Adrenal gland (tissue), 5 donors: ENCODE measurements at regions not wholly inside any gene's neighbourhood (a gene's known extent, or its start where the extent isn't known, plus 50 kb on each side); places are given as distances from the start of the nearest gene placed in this dataset.

Experiments used
- POLR2A ChIP-seq, 2 donors: fragments of 450-650 bp; IDR thresholded peaks; one replicate each; pipeline ENCODE4 v1.6.1; 2017; ENCODE audit warnings: antibody characterized with exemption in 2 of 2, mild to moderate bottlenecking in 2 of 2, moderate library complexity in 1 of 2
- TF ChIP-seq, protein P1 (sequence below), 6 experiments: fragments of 450-650 bp in 4 of 6; fragments of 200-600 bp in 2 of 6; sonication (generic) in 1 of 6; IDR thresholded peaks; 1 replicate in 5 of 6; 2 replicates in 1 of 6; pipeline versions ENCODE4 v1.5.1 to v1.8.0; 2016 to 2021; ENCODE audit warnings: antibody characterized with exemption in 6 of 6, mild to moderate bottlenecking in 2 of 6, moderate library complexity in 1 of 6
- donor health status: DM: no; HTN: no; CAD: no.

DNA sequence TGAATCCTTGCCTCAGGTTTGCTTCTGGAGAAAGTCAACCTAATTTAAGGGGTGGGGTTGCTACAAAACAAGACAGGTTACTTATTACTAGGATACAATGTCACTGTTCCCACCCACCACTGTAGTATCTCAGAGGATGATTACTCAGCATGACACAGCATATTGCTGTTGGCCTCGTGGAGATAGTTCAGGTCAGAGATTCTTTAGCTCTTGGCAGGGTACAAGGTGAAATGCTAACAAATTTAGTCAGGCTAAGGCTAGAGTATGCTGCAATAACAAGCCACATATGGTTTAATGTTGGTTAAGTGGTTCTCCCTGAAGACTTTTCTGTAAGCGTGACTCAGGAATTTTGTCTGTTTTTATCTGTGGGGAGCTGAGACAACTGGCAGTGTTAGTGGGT, 161.8 kb downstream of the EDEM1 start:
- TF ChIP-seq, protein P1, sequence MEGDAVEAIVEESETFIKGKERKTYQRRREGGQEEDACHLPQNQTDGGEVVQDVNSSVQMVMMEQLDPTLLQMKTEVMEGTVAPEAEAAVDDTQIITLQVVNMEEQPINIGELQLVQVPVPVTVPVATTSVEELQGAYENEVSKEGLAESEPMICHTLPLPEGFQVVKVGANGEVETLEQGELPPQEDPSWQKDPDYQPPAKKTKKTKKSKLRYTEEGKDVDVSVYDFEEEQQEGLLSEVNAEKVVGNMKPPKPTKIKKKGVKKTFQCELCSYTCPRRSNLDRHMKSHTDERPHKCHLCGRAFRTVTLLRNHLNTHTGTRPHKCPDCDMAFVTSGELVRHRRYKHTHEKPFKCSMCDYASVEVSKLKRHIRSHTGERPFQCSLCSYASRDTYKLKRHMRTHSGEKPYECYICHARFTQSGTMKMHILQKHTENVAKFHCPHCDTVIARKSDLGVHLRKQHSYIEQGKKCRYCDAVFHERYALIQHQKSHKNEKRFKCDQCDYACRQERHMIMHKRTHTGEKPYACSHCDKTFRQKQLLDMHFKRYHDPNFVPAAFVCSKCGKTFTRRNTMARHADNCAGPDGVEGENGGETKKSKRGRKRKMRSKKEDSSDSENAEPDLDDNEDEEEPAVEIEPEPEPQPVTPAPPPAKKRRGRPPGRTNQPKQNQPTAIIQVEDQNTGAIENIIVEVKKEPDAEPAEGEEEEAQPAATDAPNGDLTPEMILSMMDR (IDR thresholded peaks at IDR 0.05) = no peak
- no peak for TF ChIP-seq POLR2A (IDR thresholded peaks at IDR 0.05)
